Panc1 (cell line): ENCODE measurements at regions not wholly inside any gene's neighbourhood (a gene's known extent, or its start where the extent isn't known, plus 50 kb on each side); places are given as distances from the start of the nearest gene placed in this dataset.

Experiments
- ATAC-seq: fragments of 200-7000 bp; cut with Tn5 transposase; 2 replicates; pipeline ENCODE4 v1.9.1; 2020; ENCODE audit warnings: mild to moderate bottlenecking, moderate library complexity
- BruUV-seq: library from RNA; stranded (reverse); fragments of 400-500 nt; replicated peaks from 2 replicates; lab custom pipeline; 2021; lab: Mats Ljungman, UMichigan
- CTCF ChIA-PET: fragments of 300-600 bp; sonication (Branson Sonifier 250); formaldehyde crosslinking; loops from one replicate; lab custom pipeline; 2022; ENCODE audit warnings: antibody characterized with exemption; lab: Charles Lee
- POLR2A ChIA-PET: fragments of 300-600 bp; sonication (Branson Sonifier 250); formaldehyde crosslinking; loops from one replicate; lab custom pipeline; 2022; ENCODE audit warnings: antibody characterized with exemption; lab: Charles Lee
- DNase-seq: peaks from one replicate; pipeline ENCODE4 v3.0.0-alpha.2; 2010; ENCODE audit warnings: low read depth, low spot score
- H3K27ac ChIP-seq: 2 replicates; pipeline ENCODE4 v1.5.1; 2011; ENCODE audit warnings: mild to moderate bottlenecking, low read length, inconsistent platforms
- H3K27me3 ChIP-seq: fragments of 200-500 bp; sonication (Bioruptor generic); 2 replicates; pipeline ENCODE4 v1.6.0; 2014; ENCODE audit warnings: low read length, inconsistent platforms; ENCODE audit not compliant: control insufficient read depth, insufficient read depth
- H3K36me3 ChIP-seq: fragments of 200-500 bp; sonication (Bioruptor generic); 2 replicates; pipeline ENCODE4 v1.5.1; 2014; ENCODE audit warnings: inconsistent platforms, mild to moderate bottlenecking, low read length, moderate library complexity; ENCODE audit not compliant: control insufficient read depth, insufficient read depth
- H3K4me1 ChIP-seq: 2 replicates; pipeline ENCODE4 v1.5.1; 2011; ENCODE audit warnings: inconsistent platforms, mild to moderate bottlenecking, low read length, moderate library complexity; ENCODE audit not compliant: control insufficient read depth, insufficient read depth
- H3K4me3 ChIP-seq, 2 experiments: 2 replicates each; pipeline ENCODE4 v1.5.1; 2011 to 2012; ENCODE audit warnings: low read depth in 2 of 2, low read length in 2 of 2, mild to moderate bottlenecking in 2 of 2, inconsistent platforms in 1 of 2, moderate library complexity in 1 of 2
- H3K9me3 ChIP-seq: fragments of 200-500 bp; sonication (Bioruptor generic); 2 replicates; pipeline ENCODE4 v1.5.1; 2014; ENCODE audit warnings: low read depth, mild to moderate bottlenecking, inconsistent platforms, low read length, moderate library complexity; ENCODE audit not compliant: control insufficient read depth, insufficient read depth
- POLR2AphosphoS5 ChIP-seq: IDR thresholded peaks from 2 replicates; pipeline ENCODE4 v1.6.1; 2012; ENCODE audit warnings: mild to moderate bottlenecking, low read depth, low read length, moderate library complexity
- SIN3A ChIP-seq: IDR thresholded peaks from 2 replicates; pipeline ENCODE4 v1.6.1; 2012; ENCODE audit warnings: low read depth, mild to moderate bottlenecking, low read length, moderate library complexity, borderline replicate concordance; ENCODE audit not compliant: insufficient read depth
- TCF7L2 ChIP-seq: IDR thresholded peaks from 2 replicates; pipeline ENCODE4 v1.6.1; 2011; ENCODE audit warnings: mild to moderate bottlenecking, low read depth, low read length, inconsistent platforms
- in situ Hi-C: cut with HindIII; loops from 2 replicates; pipeline ENCODE4 v1.10.0; 2016; ENCODE audit warnings: low sequenced_read_pairs, low pct_unique_long_range_greater_than_20kb
- intact Hi-C: fragments of 100-400 bp; cut with micrococcal nuclease; formaldehyde crosslinking; loops from one replicate; pipeline ENCODE4 v1.10.0; 2022; ENCODE audit not compliant: unreplicated experiment
- TF ChIP-seq, protein P1 (sequence below): fragments of 450-650 bp; IDR thresholded peaks from 2 replicates; pipeline ENCODE4 v1.5.1; 2017; ENCODE audit warnings: mild to moderate bottlenecking
- TF ChIP-seq, protein P2 (sequence below), 2 experiments: IDR thresholded peaks; 2 replicates each; pipeline ENCODE4 v1.6.1; 2011 to 2012; ENCODE audit warnings: low read depth in 2 of 2, control low read depth in 1 of 2, low read length in 1 of 2, mild to moderate bottlenecking in 1 of 2, moderate library complexity in 1 of 2; ENCODE audit not compliant: insufficient read depth in 1 of 2

DNA sequence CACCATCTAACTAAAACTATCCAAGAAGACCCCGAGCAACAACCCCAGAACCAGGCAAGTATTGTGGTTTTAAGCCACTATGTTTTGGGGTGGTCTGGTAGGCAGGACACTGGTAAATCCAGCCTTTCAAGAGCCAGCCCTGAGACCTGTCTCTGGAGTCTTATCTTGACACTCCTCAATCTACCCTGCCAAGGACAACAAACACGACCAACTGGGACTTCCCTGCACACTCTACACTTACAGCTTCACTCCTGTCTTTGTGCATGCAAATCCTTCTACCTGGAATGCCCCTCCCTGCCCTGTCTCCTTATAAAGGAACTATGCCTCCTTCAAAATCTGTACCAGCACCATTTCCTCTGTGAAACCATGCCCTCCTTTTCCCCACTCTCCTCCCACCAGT lies 107.3 kb downstream of the RPL27A start:
- ChIA-PET POLR2A (no interaction called here), CTCF (no interaction called here)
- Histone ChIP-seq H3K27ac (no peak overlapping the region), H3K36me3 (no peaks in the 10 kb centered on the region), H3K4me1 (no peaks in the 10 kb centered on the region), H3K27me3 (no peaks in the 10 kb centered on the region), H3K9me3 (no peaks in the 10 kb centered on the region), H3K4me3 (no peak overlapping the region)
- in situ Hi-C loops: no loop called here
- no peak for TF ChIP-seq POLR2AphosphoS5
- TF ChIP-seq, protein P1, sequence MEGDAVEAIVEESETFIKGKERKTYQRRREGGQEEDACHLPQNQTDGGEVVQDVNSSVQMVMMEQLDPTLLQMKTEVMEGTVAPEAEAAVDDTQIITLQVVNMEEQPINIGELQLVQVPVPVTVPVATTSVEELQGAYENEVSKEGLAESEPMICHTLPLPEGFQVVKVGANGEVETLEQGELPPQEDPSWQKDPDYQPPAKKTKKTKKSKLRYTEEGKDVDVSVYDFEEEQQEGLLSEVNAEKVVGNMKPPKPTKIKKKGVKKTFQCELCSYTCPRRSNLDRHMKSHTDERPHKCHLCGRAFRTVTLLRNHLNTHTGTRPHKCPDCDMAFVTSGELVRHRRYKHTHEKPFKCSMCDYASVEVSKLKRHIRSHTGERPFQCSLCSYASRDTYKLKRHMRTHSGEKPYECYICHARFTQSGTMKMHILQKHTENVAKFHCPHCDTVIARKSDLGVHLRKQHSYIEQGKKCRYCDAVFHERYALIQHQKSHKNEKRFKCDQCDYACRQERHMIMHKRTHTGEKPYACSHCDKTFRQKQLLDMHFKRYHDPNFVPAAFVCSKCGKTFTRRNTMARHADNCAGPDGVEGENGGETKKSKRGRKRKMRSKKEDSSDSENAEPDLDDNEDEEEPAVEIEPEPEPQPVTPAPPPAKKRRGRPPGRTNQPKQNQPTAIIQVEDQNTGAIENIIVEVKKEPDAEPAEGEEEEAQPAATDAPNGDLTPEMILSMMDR: no peak
- TF ChIP-seq SIN3A: no peak
- TF ChIP-seq TCF7L2: no peak
- TF ChIP-seq, protein P2, sequence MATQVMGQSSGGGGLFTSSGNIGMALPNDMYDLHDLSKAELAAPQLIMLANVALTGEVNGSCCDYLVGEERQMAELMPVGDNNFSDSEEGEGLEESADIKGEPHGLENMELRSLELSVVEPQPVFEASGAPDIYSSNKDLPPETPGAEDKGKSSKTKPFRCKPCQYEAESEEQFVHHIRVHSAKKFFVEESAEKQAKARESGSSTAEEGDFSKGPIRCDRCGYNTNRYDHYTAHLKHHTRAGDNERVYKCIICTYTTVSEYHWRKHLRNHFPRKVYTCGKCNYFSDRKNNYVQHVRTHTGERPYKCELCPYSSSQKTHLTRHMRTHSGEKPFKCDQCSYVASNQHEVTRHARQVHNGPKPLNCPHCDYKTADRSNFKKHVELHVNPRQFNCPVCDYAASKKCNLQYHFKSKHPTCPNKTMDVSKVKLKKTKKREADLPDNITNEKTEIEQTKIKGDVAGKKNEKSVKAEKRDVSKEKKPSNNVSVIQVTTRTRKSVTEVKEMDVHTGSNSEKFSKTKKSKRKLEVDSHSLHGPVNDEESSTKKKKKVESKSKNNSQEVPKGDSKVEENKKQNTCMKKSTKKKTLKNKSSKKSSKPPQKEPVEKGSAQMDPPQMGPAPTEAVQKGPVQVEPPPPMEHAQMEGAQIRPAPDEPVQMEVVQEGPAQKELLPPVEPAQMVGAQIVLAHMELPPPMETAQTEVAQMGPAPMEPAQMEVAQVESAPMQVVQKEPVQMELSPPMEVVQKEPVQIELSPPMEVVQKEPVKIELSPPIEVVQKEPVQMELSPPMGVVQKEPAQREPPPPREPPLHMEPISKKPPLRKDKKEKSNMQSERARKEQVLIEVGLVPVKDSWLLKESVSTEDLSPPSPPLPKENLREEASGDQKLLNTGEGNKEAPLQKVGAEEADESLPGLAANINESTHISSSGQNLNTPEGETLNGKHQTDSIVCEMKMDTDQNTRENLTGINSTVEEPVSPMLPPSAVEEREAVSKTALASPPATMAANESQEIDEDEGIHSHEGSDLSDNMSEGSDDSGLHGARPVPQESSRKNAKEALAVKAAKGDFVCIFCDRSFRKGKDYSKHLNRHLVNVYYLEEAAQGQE (IDR thresholded peaks at IDR 0.05; ENCODE audit: insufficient read depth in 1 of 2, low read depth in 2 of 2, low read length in 1 of 2): no peak
- no TSS peak for BruUV-seq
- intact Hi-C loops: no loop called here
- DNase-seq: no peak
- ATAC-seq: 0 out of 2 replicates have a peak, but pooled peaks have one; percentile 24

DNA sequence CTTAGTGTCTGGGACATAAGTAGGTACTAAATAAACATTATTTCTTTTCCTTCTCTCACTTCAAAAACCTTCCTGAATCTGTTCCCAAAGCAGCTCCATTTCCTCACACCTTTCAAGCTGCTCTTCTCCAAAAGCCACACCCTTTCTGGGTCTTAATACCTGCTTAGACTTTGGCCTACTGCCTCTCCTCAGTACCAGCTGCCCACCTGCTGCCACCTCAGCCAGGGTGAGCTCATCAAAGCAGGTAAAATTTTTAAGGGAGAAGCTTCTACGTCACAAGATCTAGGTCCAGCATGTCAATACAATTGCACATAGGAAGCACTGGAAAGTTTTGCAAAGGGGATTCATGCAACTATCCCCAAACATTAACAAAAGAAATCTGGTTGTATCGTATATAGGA lies 108.4 kb downstream of the RPL27A start:
- ChIA-PET POLR2A (no interaction called here), CTCF (no interaction called here)
- intact Hi-C loops: no loop called here
- in situ Hi-C loops: no loop called here
- no peak for ATAC-seq
- no peak overlapping the region for H3K27ac ChIP-seq
- no peaks in the 10 kb centered on the region for H3K4me1 ChIP-seq
- TF ChIP-seq POLR2AphosphoS5 (no peak), TCF7L2 (no peak), SIN3A (no peak)
- TF ChIP-seq, protein P2 (IDR thresholded peaks at IDR 0.05; ENCODE audit: insufficient read depth in 1 of 2, low read depth in 2 of 2, low read length in 1 of 2): no peak
- TF ChIP-seq, protein P1: no peak
- H3K36me3 ChIP-seq: no peaks in the 10 kb centered on the region
- BruUV-seq: no TSS peak
- no peaks in the 10 kb centered on the region for H3K9me3 ChIP-seq
- no peak for DNase-seq
- H3K27me3 ChIP-seq: no peaks in the 10 kb centered on the region
- H3K4me3 ChIP-seq: no peak overlapping the region
